NB4 (cell line): ENCODE measurements at regions not wholly inside any gene's neighbourhood (a gene's known extent, or its start where the extent isn't known, plus 50 kb on each side); places are given as distances from the start of the nearest gene placed in this dataset.

Experiments used
- DNase-seq: peaks from one replicate; pipeline ENCODE4 v3.0.0; 2010; ENCODE audit warnings: low read depth
- H3K4me3 ChIP-seq: one replicate; pipeline ENCODE4 v1.5.1; 2011; ENCODE audit warnings: mild to moderate bottlenecking, low read depth, low read length, moderate library complexity
- MYC ChIP-seq: IDR thresholded peaks from 2 replicates; pipeline ENCODE4 v1.6.1; 2011; ENCODE audit warnings: low read depth, low read length
- POLR2A ChIP-seq: IDR thresholded peaks from 2 replicates; pipeline ENCODE4 v1.6.1; 2011; ENCODE audit warnings: mild to moderate bottlenecking; ENCODE audit not compliant: insufficient read length; ENCODE audit errors: extremely low read depth
- TF ChIP-seq, protein P1 (sequence below): IDR thresholded peaks from one replicate; pipeline ENCODE4 v1.5.1; 2012; ENCODE audit warnings: low read depth, low read length
- TF ChIP-seq, protein P2 (sequence below): IDR thresholded peaks from 2 replicates; pipeline ENCODE4 v1.6.1; 2011; ENCODE audit warnings: low read depth, low read length

DNA sequence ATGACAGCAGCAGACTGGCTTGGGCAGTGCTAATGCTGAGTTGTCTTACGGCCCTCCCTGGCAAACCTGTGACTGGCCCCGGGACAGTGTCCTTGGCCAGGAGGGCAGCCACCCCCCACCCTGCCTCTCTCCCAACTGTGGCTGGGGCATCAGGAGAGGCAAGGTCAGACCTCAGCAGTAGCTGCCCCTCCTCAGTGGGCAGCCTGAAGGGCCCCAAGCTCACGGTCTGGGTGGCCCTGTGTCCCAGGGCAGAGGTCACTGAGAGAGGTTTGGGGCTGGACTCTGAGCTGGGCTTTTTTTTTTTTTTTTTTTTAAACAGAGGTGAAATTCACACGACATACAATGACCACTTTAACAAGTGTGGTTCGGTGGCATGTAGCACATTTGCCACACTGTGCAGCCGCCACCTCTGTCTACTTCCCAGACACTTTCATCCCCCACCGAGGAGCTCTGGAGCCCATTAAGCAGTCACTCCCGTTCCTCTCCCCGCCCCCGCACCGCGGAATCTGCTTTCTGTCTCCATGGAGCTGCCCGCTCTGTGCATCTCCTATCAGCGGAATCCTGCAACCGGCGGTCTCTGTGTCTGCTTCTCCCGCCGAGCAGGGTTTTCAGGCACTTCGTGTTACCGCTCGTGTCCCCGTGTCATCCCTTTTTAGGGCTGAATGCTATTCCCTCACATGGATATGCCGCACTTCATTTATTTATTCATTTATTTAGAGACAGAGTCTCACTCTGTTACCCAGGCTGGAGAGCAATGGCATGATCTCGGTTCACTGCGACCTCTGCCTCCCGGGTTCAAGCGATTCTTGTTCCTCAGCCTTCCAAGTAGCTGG, 67.9 kb upstream of the GATA5 start:
- H3K4me3 ChIP-seq, result no peak overlapping the region
- no peak for TF ChIP-seq MYC
- TF ChIP-seq, protein P1, sequence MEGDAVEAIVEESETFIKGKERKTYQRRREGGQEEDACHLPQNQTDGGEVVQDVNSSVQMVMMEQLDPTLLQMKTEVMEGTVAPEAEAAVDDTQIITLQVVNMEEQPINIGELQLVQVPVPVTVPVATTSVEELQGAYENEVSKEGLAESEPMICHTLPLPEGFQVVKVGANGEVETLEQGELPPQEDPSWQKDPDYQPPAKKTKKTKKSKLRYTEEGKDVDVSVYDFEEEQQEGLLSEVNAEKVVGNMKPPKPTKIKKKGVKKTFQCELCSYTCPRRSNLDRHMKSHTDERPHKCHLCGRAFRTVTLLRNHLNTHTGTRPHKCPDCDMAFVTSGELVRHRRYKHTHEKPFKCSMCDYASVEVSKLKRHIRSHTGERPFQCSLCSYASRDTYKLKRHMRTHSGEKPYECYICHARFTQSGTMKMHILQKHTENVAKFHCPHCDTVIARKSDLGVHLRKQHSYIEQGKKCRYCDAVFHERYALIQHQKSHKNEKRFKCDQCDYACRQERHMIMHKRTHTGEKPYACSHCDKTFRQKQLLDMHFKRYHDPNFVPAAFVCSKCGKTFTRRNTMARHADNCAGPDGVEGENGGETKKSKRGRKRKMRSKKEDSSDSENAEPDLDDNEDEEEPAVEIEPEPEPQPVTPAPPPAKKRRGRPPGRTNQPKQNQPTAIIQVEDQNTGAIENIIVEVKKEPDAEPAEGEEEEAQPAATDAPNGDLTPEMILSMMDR, result no peak
- TF ChIP-seq, protein P2, sequence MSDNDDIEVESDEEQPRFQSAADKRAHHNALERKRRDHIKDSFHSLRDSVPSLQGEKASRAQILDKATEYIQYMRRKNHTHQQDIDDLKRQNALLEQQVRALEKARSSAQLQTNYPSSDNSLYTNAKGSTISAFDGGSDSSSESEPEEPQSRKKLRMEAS, result no peak
- TF ChIP-seq POLR2A, result no peak
- no peak for DNase-seq

DNA sequence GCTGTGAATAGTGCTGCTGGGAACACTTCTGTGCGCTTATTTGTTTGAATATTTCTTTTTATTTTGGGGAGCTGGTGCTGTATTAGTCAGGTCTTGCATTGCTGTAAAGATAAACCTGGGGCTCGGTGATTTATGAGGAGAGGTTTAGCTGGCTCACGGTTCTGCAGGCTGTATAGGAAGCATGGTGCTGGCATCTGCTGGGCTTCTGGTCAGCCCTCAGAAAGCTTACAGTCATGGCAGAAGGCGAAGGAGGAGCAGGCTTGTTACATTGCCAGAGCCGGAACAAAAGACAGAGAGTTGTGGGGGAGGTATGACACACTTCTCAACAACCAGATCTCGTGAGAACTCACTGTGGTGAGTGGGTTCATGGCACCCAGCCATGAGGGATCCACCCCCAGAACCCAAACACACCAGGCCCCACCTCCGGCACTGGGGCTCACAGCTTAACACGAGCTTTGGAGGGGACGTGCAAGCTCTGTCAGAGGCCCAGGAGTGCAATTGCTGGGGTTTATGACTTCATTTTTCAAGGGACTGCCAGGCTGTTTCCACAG, 68.8 kb upstream of the GATA5 start:
- TF ChIP-seq MYC (no peak), POLR2A (no peak)
- TF ChIP-seq, protein P1, result no peak
- TF ChIP-seq, protein P2, result no peak
- H3K4me3 ChIP-seq, result no peak overlapping the region
- no peak for DNase-seq

DNA sequence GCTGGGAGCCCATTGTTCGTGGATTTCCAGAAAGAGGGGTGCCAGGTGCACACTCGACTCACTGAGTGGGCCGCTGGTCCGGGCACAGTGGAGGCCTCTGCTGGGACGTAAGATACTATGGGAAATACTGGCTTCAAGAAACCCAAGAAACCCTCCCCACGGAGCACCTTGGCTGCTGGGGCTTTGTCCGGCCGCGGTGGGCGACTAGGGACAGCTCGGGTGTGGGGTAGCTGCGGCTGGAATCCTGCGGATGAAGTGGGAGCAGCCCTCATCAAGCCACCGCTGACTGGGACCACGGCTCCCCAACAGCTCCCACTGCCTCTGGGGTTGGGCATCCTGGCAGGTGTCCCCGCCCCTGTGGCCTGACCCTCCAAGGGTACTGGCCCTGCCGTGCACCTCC, 69.5 kb upstream of the GATA5 start:
- TF ChIP-seq, protein P2, result no peak
- TF ChIP-seq, protein P1, result no peak
- TF ChIP-seq POLR2A (no peak), MYC (no peak)
- no peak for DNase-seq
- no peak overlapping the region for H3K4me3 ChIP-seq

DNA sequence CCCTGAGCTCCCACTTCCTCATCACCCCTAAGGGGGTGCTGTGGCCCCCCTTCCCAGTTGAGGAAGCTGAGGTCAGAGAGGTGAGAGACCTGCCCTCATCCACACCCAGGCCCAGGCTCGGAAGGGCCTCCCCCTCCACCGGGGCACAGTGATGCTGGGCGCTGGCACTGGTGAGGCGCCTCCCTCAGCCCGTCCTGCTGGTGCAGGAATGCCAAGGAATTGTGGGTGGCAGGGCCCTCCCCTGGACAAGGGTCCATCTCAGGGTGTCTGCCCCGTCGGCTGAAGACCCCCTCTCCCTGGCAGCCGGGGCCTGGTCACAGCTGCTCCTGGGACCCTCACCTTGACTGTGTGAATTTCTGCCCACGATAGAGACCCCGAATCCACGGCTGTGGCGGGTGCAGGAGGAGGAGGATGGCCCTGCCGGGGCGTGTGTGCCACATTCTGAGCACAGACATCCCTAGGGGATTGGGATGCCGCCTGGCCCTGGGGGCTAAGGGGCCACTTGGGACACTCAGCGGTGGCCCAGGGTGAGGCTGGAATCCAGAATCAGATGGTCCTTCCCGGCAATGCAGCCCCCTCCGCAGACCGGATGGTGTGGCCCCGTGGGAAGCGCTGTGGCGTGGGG, 70.2 kb upstream of the GATA5 start:
- TF ChIP-seq, protein P2, result no peak
- TF ChIP-seq MYC (no peak), POLR2A (no peak)
- TF ChIP-seq, protein P1, result no peak
- no peak for DNase-seq
- H3K4me3 ChIP-seq, result no peak overlapping the region

DNA sequence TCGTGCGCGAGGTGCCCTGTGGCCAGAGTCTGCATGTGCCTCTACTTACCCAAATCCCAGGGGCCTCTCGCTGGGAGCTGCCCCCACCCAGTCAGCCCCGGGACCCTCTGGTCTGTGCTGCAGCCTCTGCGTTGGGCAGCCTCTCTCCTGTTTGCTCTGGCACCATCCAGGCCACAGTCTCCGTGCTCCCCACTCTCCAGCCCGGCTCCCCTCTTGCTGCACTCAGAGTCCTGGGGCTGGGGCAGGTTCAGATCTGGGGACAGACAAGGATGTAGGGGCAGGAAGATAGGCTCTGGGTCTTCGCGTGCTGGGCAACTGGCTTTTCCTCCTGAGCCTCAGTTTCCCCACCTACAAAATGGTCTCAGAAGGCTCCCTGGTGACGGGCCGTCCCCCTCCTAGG, 70.8 kb upstream of the GATA5 start:
- H3K4me3 ChIP-seq, result no peak overlapping the region
- TF ChIP-seq MYC (no peak), POLR2A (no peak)
- TF ChIP-seq, protein P2, result no peak
- TF ChIP-seq, protein P1, result no peak
- DNase-seq, result no peak
